ENCODE measurements at regions not wholly inside any gene's neighbourhood (a gene's known extent, or its start where the extent isn't known, plus 50 kb on each side); places are given as distances from the start of the nearest gene placed in this dataset.

DNA sequence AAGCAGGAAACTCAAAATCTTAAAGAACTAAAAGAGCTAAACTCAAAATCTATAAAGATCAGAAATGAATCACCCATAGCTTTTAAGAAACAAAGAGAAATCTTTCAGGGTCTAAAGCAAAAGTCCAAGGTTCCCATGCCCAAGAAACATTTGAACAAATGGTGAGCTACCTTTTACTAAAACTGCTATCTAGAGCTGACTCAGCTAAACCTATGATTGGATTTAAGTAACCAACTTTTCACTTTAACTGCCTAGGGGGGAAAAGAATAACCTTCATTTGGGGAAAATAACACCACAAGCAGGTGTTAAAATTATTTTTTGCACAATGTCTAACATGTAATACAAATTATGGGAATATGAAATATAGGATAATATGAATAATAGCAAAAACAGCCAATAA is 328.4 kb downstream of the PHF14 start:
- DNase-seq (ENCODE audit: low spot score), result no peak
- Histone ChIP-seq H3K4me3 (no peak overlapping the region), H3K9me3 (peaks cover 0 to 11% of the 10 kb centered on the region in 2 donors), H3K4me1 (no peaks in the 10 kb centered on the region), H3K27ac (no peak overlapping the region), H3K36me3 (no peaks in the 10 kb centered on the region), H3K27me3 (no peaks in the 10 kb centered on the region)
- TF ChIP-seq, protein P1, sequence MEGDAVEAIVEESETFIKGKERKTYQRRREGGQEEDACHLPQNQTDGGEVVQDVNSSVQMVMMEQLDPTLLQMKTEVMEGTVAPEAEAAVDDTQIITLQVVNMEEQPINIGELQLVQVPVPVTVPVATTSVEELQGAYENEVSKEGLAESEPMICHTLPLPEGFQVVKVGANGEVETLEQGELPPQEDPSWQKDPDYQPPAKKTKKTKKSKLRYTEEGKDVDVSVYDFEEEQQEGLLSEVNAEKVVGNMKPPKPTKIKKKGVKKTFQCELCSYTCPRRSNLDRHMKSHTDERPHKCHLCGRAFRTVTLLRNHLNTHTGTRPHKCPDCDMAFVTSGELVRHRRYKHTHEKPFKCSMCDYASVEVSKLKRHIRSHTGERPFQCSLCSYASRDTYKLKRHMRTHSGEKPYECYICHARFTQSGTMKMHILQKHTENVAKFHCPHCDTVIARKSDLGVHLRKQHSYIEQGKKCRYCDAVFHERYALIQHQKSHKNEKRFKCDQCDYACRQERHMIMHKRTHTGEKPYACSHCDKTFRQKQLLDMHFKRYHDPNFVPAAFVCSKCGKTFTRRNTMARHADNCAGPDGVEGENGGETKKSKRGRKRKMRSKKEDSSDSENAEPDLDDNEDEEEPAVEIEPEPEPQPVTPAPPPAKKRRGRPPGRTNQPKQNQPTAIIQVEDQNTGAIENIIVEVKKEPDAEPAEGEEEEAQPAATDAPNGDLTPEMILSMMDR (IDR thresholded peaks at IDR 0.05), result no peak

DNA sequence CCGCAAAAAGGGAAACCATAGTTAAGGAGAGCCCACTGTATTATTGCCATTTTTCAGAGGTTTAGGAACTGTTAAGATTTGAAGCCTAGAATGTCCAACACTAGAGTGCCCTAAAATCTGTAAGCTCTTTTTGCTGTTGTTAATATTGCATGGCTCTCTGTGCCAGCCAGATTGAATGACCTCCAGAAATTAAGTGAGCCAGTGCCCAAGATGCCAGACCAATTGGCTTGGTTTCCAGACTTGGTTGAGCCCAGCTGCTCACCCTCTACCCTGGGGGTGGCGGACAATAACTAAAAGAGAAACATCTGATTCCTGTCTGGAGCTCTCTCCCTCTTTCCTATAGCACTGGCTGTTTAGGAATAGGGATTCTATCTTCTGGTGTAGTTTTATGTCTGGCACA is 340.1 kb downstream of the PHF14 start:
- Histone ChIP-seq H3K4me3 (no peak overlapping the region), H3K27ac (no peak overlapping the region)
- TF ChIP-seq, protein P1 (IDR thresholded peaks at IDR 0.05), result no peak

DNA sequence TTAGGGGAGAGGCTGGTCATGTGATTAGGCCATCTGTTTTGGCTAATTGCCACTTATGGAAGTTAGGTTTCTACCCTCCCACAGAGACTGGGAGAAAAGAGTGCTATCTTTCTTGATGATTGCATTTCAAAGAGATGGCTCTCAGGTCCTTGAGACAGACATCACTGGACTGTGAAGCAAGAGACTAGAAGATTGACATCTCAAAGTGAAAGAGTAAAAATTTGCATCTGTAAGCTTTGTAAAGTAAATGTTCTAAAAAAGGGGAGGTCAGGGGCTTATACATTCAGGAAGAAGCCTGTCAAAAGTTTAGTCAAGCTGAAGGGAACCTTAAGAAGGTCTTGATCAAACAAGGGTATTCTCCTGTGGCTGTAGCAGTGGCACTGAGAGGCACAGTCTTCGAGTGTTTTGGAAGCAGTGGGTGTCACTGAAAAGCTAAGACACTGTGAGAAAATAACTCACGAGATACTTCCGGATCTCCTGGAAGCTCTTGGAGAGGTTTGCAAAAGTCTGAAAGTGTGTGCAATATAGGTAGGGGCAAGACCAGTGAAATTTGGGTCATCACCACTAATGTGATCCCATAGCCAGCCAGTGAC is 342.1 kb downstream of the PHF14 start:
- no peak for DNase-seq (ENCODE audit: low spot score)
- Histone ChIP-seq H3K27ac (no peak overlapping the region), H3K9me3 (no peaks in the 10 kb centered on the region), H3K27me3 (no peaks in the 10 kb centered on the region), H3K4me3 (no peak overlapping the region), H3K4me1 (no peaks in the 10 kb centered on the region), H3K36me3 (no peaks in the 10 kb centered on the region)
- TF ChIP-seq, protein P1 (IDR thresholded peaks at IDR 0.05), result no peak

More for the DNA sequence above, 340.1 kb downstream of the PHF14 start:
- Histone ChIP-seq H3K27me3 (no peaks in the 10 kb centered on the region), H3K9me3 (no peaks in the 10 kb centered on the region), H3K4me1 (no peaks in the 10 kb centered on the region), H3K36me3 (no peaks in the 10 kb centered on the region)
- no peak for DNase-seq (ENCODE audit: low spot score)

DNA sequence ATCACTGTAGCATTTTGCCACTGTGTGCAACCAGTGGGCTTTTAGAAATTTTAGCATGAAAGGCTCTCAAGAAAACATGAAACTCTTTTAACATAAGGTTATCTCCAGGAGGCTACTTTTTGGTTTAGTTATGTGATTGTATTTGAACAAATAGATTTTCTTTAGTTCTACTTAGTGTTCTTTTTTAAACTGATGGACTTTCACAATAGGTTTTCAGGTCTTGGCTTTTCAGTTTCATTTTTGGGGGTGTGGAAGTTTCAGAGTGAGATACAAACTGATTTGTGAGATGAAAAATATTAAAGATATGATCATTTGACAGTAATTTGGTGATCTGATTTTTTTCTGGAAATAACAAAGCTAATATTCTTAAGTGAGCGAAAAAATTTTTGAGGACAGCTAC is 344.1 kb downstream of the PHF14 start:
- no peaks in the 10 kb centered on the region for H3K4me1 ChIP-seq
- DNase-seq (ENCODE audit: low spot score), result no peak
- no peaks in the 10 kb centered on the region for H3K36me3 ChIP-seq
- TF ChIP-seq, protein P1 (IDR thresholded peaks at IDR 0.05), result no peak
- H3K9me3 ChIP-seq, result no peaks in the 10 kb centered on the region
- H3K27me3 ChIP-seq, result no peaks in the 10 kb centered on the region
- H3K27ac ChIP-seq, result no peak overlapping the region
- H3K4me3 ChIP-seq, result no peak overlapping the region

DNA sequence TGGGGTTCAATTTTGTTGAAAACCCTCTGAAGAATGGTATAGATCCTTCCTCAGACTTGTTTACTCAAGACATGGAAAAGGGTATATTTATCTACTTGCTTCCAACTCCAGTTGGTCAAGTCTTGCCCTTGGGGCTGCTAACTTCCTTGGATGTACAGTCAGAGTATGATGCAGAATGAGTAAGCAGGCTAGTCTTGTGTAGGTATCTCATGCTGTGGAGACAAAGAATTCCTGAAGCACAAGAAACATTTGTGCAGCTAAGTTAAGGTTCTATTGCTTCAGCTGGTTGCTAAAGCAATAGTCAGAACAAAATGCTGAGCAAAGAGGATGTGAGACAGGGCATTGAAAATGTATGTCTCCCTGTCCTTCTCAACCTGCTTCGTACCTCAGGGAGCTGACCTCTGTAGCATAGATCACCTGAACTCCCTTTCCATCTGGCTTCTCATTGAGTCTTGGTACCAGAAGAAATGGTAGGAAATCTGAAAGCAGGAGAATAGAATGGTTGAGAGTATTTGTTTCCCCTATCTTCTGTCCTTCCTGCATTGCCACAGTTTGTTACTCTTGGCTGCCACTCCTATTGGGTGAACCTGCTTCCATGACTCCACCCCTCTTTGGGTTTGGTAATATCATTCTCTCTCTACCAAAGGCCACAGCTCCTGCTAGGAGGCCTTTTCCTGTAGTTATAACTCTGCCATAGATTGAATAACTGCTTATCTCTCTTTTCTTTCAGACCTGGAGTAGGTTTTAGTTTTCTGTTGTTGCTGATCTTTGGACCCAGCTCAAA is 346.0 kb downstream of the PHF14 start:
- Histone ChIP-seq H3K4me3 (no peak overlapping the region), H3K27me3 (no peaks in the 10 kb centered on the region), H3K27ac (no peak overlapping the region), H3K36me3 (no peaks in the 10 kb centered on the region), H3K9me3 (peaks cover 0 to 10% of the 10 kb centered on the region in 2 donors), H3K4me1 (no peaks in the 10 kb centered on the region)
- no peak for DNase-seq (ENCODE audit: low spot score)
- TF ChIP-seq, protein P1 (IDR thresholded peaks at IDR 0.05), result no peak
